Breast epithelium (tissue), 3 donors: ENCODE measurements at regions not wholly inside any gene's neighbourhood (a gene's known extent, or its start where the extent isn't known, plus 50 kb on each side); places are given as distances from the start of the nearest gene placed in this dataset.

Source experiments
- CTCF ChIP-seq, 3 donors: fragments of 450-650 bp; IDR thresholded peaks; one replicate each; pipeline ENCODE4 v1.5.1; 2016 to 2017; ENCODE audit warnings: antibody characterized with exemption in 3 of 3, mild to moderate bottlenecking in 3 of 3, moderate library complexity in 3 of 3
- POLR2A ChIP-seq: fragments of 450-650 bp; IDR thresholded peaks from one replicate; pipeline ENCODE4 v1.6.1; 2016; ENCODE audit warnings: antibody characterized with exemption, mild to moderate bottlenecking, moderate library complexity
- POLR2AphosphoS5 ChIP-seq, 3 donors: sonication (generic); formaldehyde crosslinking; IDR thresholded peaks; one replicate each; pipeline ENCODE4 v1.6.1; 2017; ENCODE audit warnings: antibody characterized with exemption in 3 of 3

GRCh38 chr4:79471309-79471708, 63.3 kb upstream of the GK2 start:
- TF ChIP-seq CTCF (IDR thresholded peaks at IDR 0.05) (no peak), POLR2AphosphoS5 (IDR thresholded peaks at IDR 0.05) (no peak), POLR2A (no peak)
